DND-41 (cell line): ENCODE measurements at regions not wholly inside any gene's neighbourhood (a gene's known extent, or its start where the extent isn't known, plus 50 kb on each side); places are given as distances from the start of the nearest gene placed in this dataset.
"Not testable (repeated sequence)": the region's sequence is repeated elsewhere in the genome, so short reads cannot be mapped to it uniquely, and the experiment has no call there.

Source experiments
- ATAC-seq: fragments of 200-7000 bp; cut with Tn5 transposase; 3 replicates; pipeline ENCODE4 v1.9.1; 2021; ENCODE audit warnings: low read depth; ENCODE audit not compliant: insufficient read depth
- DNase-seq: peaks from one replicate; pipeline ENCODE4 v3.0.0-alpha.2; 2020
- H2AFZ ChIP-seq: 2 replicates; pipeline ENCODE4 v1.6.0; 2012; ENCODE audit warnings: low read depth, low read length
- H3K27ac ChIP-seq: 2 replicates; pipeline ENCODE4 v1.5.1; 2012; ENCODE audit warnings: low read length, inconsistent platforms
- H3K27me3 ChIP-seq: fragments of 200-600 bp; sonication (generic); 2 replicates; pipeline ENCODE4 v1.6.0; 2012; ENCODE audit warnings: low read length, mild to moderate bottlenecking, inconsistent platforms; ENCODE audit not compliant: insufficient read depth, poor library complexity
- H3K36me3 ChIP-seq: 2 replicates; pipeline ENCODE4 v1.5.1; 2012; ENCODE audit warnings: low read length, inconsistent platforms; ENCODE audit not compliant: insufficient read depth
- H3K4me1 ChIP-seq: 2 replicates; pipeline ENCODE4 v1.5.1; 2012; ENCODE audit warnings: mild to moderate bottlenecking, low read length; ENCODE audit not compliant: insufficient read depth
- H3K4me2 ChIP-seq: 2 replicates; pipeline ENCODE4 v1.6.0; 2012; ENCODE audit warnings: mild to moderate bottlenecking, moderate library complexity, low read length, inconsistent platforms; ENCODE audit not compliant: insufficient read depth
- H3K4me3 ChIP-seq, 2 experiments: fragments of 200-600 bp in 1 of 2; shearing (Covaris generic) in 1 of 2; 2 replicates each; pipeline ENCODE4 v1.5.1; 2012 to 2016; ENCODE audit warnings: inconsistent platforms in 2 of 2, low read length in 2 of 2, mild to moderate bottlenecking in 2 of 2, low read depth in 1 of 2, moderate library complexity in 1 of 2
- H3K79me2 ChIP-seq: 2 replicates; pipeline ENCODE4 v1.6.0; 2012; ENCODE audit warnings: low read length, inconsistent platforms; ENCODE audit not compliant: insufficient read depth
- H3K9ac ChIP-seq: 2 replicates; pipeline ENCODE4 v1.6.0; 2012; ENCODE audit warnings: low read depth, mild to moderate bottlenecking, inconsistent platforms, low read length, moderate library complexity
- H3K9me3 ChIP-seq: 2 replicates; pipeline ENCODE4 v1.5.1; 2012; ENCODE audit warnings: low read length, moderate library complexity, mild to moderate bottlenecking, inconsistent platforms; ENCODE audit not compliant: insufficient read depth, severe bottlenecking
- H4K20me1 ChIP-seq: 2 replicates; pipeline ENCODE4 v1.6.0; 2012; ENCODE audit warnings: low read length; ENCODE audit not compliant: insufficient read depth
- CTCF ChIP-seq: IDR thresholded peaks from 2 replicates; pipeline ENCODE4 v1.5.1; 2012; ENCODE audit warnings: borderline replicate concordance, low read length, moderate library complexity, mild to moderate bottlenecking; ENCODE audit not compliant: poor library complexity, severe bottlenecking; ENCODE audit errors: extremely low read depth
- EZH2 ChIP-seq: IDR thresholded peaks from 3 replicates; pipeline ENCODE4 v1.6.1; 2012; ENCODE audit warnings: borderline replicate concordance, low read depth, mild to moderate bottlenecking, moderate library complexity, low read length, inconsistent platforms; ENCODE audit not compliant: severe bottlenecking

- no peak overlapping the region for H3K27ac ChIP-seq
- no peak overlapping the region for H3K4me3 ChIP-seq
- no peaks in the 10 kb centered on the region for H4K20me1 ChIP-seq
- no peaks in the 10 kb centered on the region for H3K36me3 ChIP-seq
- TF ChIP-seq EZH2 (no peak), CTCF (no peak)
- H3K4me1 ChIP-seq, result no peaks in the 10 kb centered on the region
- no peak overlapping the region for H2AFZ ChIP-seq
- no peak for DNase-seq
- peaks cover 4% of the 10 kb centered on the region for H3K9me3 ChIP-seq
- no peak for ATAC-seq
- no peaks in the 10 kb centered on the region for H3K27me3 ChIP-seq
- no peak overlapping the region for H3K4me2 ChIP-seq
- H3K9ac ChIP-seq, result no peak overlapping the region
- H3K79me2 ChIP-seq, result no peaks in the 10 kb centered on the region
Measured at GRCh38 chr9:22227986-22228385, 218.6 kb upstream of the DMRTA1 start.

- DNase-seq, result no peak
- no peak overlapping the region for H3K27ac ChIP-seq
- H3K4me1 ChIP-seq, result no peaks in the 10 kb centered on the region
- no peak overlapping the region for H2AFZ ChIP-seq
- no peaks in the 10 kb centered on the region for H3K79me2 ChIP-seq
- peaks cover 4% of the 10 kb centered on the region for H3K9me3 ChIP-seq
- no peak for ATAC-seq
- H3K36me3 ChIP-seq, result no peaks in the 10 kb centered on the region
- TF ChIP-seq EZH2, result no peak
- H3K4me2 ChIP-seq, result no peak overlapping the region
- no peak overlapping the region for H3K9ac ChIP-seq
- H3K27me3 ChIP-seq, result no peaks in the 10 kb centered on the region
- no peak overlapping the region for H3K4me3 ChIP-seq
- no peaks in the 10 kb centered on the region for H4K20me1 ChIP-seq
Measured at GRCh38 chr9:22228542-22228941, 218.1 kb upstream of the DMRTA1 start.

- Histone ChIP-seq H3K79me2 (no peaks in the 10 kb centered on the region), H3K36me3 (no peaks in the 10 kb centered on the region), H3K27ac (no peak overlapping the region), H3K4me1 (no peaks in the 10 kb centered on the region), H3K27me3 (no peaks in the 10 kb centered on the region), H3K4me3 (no peak overlapping the region), H3K9me3 (peaks cover 4% of the 10 kb centered on the region), H2AFZ (no peak overlapping the region), H4K20me1 (no peaks in the 10 kb centered on the region), H3K4me2 (no peak overlapping the region), H3K9ac (no peak overlapping the region)
- DNase-seq, result no peak
- no peak for ATAC-seq
- no peak for TF ChIP-seq CTCF
- TF ChIP-seq EZH2, result no peak
Measured at GRCh38 chr9:22229069-22229468, 217.6 kb upstream of the DMRTA1 start.

GRCh38 chr9:22231309-22231708, 215.3 kb upstream of the DMRTA1 start:
- H2AFZ ChIP-seq, H3K27ac ChIP-seq, H3K36me3 ChIP-seq, H3K9ac ChIP-seq, H3K4me3 ChIP-seq, H3K79me2 ChIP-seq, H3K4me1 ChIP-seq, H4K20me1 ChIP-seq, H3K9me3 ChIP-seq, ATAC-seq, DNase-seq, H3K27me3 ChIP-seq, H3K4me2 ChIP-seq: not testable (repeated sequence)

GRCh38 chr9:22232971-22233370, 213.7 kb upstream of the DMRTA1 start:
- TF ChIP-seq EZH2, result no peak
- TF ChIP-seq CTCF, result no peak
- H3K4me2 ChIP-seq, result no peak overlapping the region
- no peaks in the 10 kb centered on the region for H3K36me3 ChIP-seq
- ATAC-seq (no peak), DNase-seq (no peak)
- H3K4me3 ChIP-seq, result no peak overlapping the region
- H3K9ac ChIP-seq, result no peak overlapping the region
- no peaks in the 10 kb centered on the region for H3K79me2 ChIP-seq
- H3K27me3 ChIP-seq, result no peaks in the 10 kb centered on the region
- H4K20me1 ChIP-seq, result no peaks in the 10 kb centered on the region
- H3K27ac ChIP-seq, result no peak overlapping the region
- no peak overlapping the region for H2AFZ ChIP-seq
- H3K9me3 ChIP-seq, result peaks cover 4% of the 10 kb centered on the region
- no peaks in the 10 kb centered on the region for H3K4me1 ChIP-seq
